ENCODE measurements at regions not wholly inside any gene's neighbourhood (a gene's known extent, or its start where the extent isn't known, plus 50 kb on each side); places are given as distances from the start of the nearest gene placed in this dataset.
"Not testable (repeated sequence)": the region's sequence is repeated elsewhere in the genome, so short reads cannot be mapped to it uniquely, and the experiment has no call there.

DNA sequence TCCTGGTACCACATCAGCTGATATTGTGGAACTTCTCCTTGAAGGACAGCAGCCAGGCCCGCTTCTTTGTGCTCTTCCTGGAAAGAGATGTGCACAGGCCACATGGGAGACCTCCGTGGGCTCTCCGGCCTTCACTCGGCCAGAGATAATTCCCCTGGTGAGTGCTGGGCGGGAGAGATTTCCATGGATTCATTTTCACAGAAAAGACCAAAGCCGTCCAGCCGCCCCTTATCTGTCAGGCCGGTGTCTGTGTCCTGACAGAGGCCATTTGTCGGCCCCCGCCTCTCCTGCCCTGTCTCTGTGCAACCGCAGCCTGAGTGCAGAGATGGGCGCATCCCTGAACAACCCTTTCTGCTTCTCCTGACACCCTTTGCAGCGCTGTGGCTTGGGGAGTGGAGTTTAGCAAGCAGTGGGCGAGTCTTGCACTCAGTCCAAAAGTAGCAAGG is 197.9 kb downstream of the BANP start:
- not testable (repeated sequence) for FAIRE-seq; H3K27ac Mint-ChIP-seq (ENCODE audit: unreplicated experiment); DNase-seq (ENCODE audit: low read depth); H3K9ac ChIP-seq (ENCODE audit: low read length); H4K20me1 ChIP-seq (ENCODE audit: insufficient read depth, low read length); H3K79me2 ChIP-seq (ENCODE audit: insufficient read depth, low read length); H3K4me3 Mint-ChIP-seq (ENCODE audit: unreplicated experiment); H3K9me3 ChIP-seq (ENCODE audit: insufficient read depth, low read depth, low read length); H3K4me3 ChIP-seq (ENCODE audit: insufficient read depth, low read depth, low read length); H3K4me1 ChIP-seq (ENCODE audit: insufficient read depth, low read length); H3K36me3 Mint-ChIP-seq (ENCODE audit: low read depth, unreplicated experiment); H2AFZ ChIP-seq (ENCODE audit: low read depth, low read length); H3K4me2 ChIP-seq (ENCODE audit: low read length); H3K27me3 ChIP-seq (ENCODE audit: insufficient read depth, low read length); H3K4me1 Mint-ChIP-seq (ENCODE audit: low read depth, unreplicated experiment); H3K9me3 Mint-ChIP-seq (ENCODE audit: unreplicated experiment); H3K36me3 ChIP-seq (ENCODE audit: insufficient read depth, low read length); H3K27ac ChIP-seq (ENCODE audit: low read depth, low read length)
- peaks cover 21% of the 10 kb centered on the region for H3K27me3 Mint-ChIP-seq (ENCODE audit: low read depth, unreplicated experiment)

DNA sequence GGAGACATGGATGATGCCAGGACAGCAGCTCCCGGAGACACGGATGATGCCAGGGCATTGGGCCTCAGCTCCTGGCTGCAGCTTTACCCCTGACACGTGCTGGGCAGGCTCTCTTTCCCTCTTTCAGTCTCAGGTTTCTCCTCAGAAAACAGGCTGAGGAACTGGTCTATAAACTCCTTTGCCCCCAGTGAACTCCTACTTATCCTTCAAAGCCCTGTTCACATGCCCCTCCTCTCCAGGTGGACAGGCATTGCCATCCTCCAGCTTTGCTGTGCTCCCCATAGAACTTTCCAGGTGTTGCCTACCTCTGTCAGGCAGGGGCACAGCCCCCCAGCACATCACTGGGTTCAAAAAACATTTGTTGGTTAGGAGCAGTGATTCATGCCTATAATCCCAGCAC is 198.4 kb downstream of the BANP start:
- not testable (repeated sequence) for H3K9me3 Mint-ChIP-seq (ENCODE audit: unreplicated experiment); H3K4me1 ChIP-seq (ENCODE audit: insufficient read depth, low read length); DNase-seq (ENCODE audit: low read depth); H4K20me1 ChIP-seq (ENCODE audit: insufficient read depth, low read length); H3K36me3 Mint-ChIP-seq (ENCODE audit: low read depth, unreplicated experiment); H3K4me1 Mint-ChIP-seq (ENCODE audit: low read depth, unreplicated experiment); H3K27me3 ChIP-seq (ENCODE audit: insufficient read depth, low read length); H3K36me3 ChIP-seq (ENCODE audit: insufficient read depth, low read length); H3K9me3 ChIP-seq (ENCODE audit: insufficient read depth, low read depth, low read length); H3K9ac ChIP-seq (ENCODE audit: low read length); FAIRE-seq; H3K4me3 ChIP-seq (ENCODE audit: insufficient read depth, low read depth, low read length); H3K27ac Mint-ChIP-seq (ENCODE audit: unreplicated experiment); H3K27ac ChIP-seq (ENCODE audit: low read depth, low read length); H3K79me2 ChIP-seq (ENCODE audit: insufficient read depth, low read length); H2AFZ ChIP-seq (ENCODE audit: low read depth, low read length); H3K4me2 ChIP-seq (ENCODE audit: low read length); H3K4me3 Mint-ChIP-seq (ENCODE audit: unreplicated experiment)
- peaks cover 21% of the 10 kb centered on the region for H3K27me3 Mint-ChIP-seq (ENCODE audit: low read depth, unreplicated experiment)

DNA sequence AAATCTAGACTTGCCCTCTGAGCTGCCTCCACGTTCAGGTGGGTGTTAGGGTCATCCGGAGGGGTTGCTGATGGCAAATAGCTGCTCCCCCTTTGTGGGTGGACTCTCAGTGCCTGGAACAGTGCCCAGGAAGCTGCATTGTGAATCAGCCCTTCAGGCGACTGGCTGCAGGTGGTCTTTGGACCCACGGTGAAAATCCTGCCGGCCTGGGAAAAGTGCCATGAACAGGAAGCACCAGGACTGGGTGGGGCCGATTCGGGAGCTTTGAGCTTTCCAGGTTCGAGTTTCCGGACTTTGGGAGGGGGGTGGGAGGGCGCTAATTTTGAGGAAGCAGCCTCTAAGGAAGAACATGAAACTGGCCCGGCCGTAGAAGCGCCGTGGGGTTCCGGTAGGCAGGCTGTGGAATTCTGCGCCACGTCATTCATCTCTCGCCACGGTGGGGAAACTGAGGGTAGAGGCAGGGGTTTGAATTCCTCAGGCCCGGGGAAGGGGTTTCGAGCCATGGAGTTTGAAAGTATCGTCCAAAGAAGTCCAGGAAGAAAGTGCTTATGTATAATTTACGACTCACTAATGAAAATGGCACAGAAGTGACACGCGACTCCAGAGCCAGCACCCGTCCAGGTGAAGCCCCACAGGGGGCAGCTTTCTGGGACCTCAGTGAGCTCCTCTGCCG is 199.4 kb downstream of the BANP start:
- not testable (repeated sequence) for H3K4me2 ChIP-seq (ENCODE audit: low read length); H3K9ac ChIP-seq (ENCODE audit: low read length); H3K4me3 ChIP-seq (ENCODE audit: insufficient read depth, low read depth, low read length); H3K36me3 ChIP-seq (ENCODE audit: insufficient read depth, low read length); H3K27me3 ChIP-seq (ENCODE audit: insufficient read depth, low read length); H3K27ac ChIP-seq (ENCODE audit: low read depth, low read length); FAIRE-seq; H3K4me1 ChIP-seq (ENCODE audit: insufficient read depth, low read length); H4K20me1 ChIP-seq (ENCODE audit: insufficient read depth, low read length); H3K36me3 Mint-ChIP-seq (ENCODE audit: low read depth, unreplicated experiment); H3K4me1 Mint-ChIP-seq (ENCODE audit: low read depth, unreplicated experiment); H3K79me2 ChIP-seq (ENCODE audit: insufficient read depth, low read length); H3K27ac Mint-ChIP-seq (ENCODE audit: unreplicated experiment); H2AFZ ChIP-seq (ENCODE audit: low read depth, low read length); DNase-seq (ENCODE audit: low read depth); H3K9me3 ChIP-seq (ENCODE audit: insufficient read depth, low read depth, low read length); H3K9me3 Mint-ChIP-seq (ENCODE audit: unreplicated experiment); H3K4me3 Mint-ChIP-seq (ENCODE audit: unreplicated experiment)
- H3K27me3 Mint-ChIP-seq (ENCODE audit: low read depth, unreplicated experiment) = peaks cover 26% of the 10 kb centered on the region

DNA sequence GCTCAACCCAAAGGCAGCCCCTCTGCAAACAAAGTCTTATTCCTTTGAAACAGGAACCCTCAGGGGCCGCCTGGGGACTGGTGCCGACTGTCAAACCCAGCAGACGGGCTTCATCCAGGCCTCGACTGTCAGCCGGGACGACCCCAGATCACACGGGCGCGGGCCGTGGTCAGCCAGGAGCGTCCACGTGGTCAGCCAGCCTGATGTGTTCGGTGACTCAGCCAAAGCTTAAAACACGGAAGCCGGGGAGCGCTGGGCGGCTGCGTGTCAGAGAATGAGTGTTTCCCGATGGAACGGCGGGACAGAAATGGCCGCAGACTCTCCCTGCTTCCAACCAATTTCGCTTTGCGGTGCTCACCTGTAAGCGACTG is 199.9 kb downstream of the BANP start:
- not testable (repeated sequence) for H3K4me3 ChIP-seq (ENCODE audit: insufficient read depth, low read depth, low read length); H2AFZ ChIP-seq (ENCODE audit: low read depth, low read length); H3K27ac ChIP-seq (ENCODE audit: low read depth, low read length); H3K27me3 ChIP-seq (ENCODE audit: insufficient read depth, low read length); H3K4me1 ChIP-seq (ENCODE audit: insufficient read depth, low read length); H4K20me1 ChIP-seq (ENCODE audit: insufficient read depth, low read length); H3K9me3 ChIP-seq (ENCODE audit: insufficient read depth, low read depth, low read length); H3K4me3 Mint-ChIP-seq (ENCODE audit: unreplicated experiment); FAIRE-seq; H3K9ac ChIP-seq (ENCODE audit: low read length); H3K27ac Mint-ChIP-seq (ENCODE audit: unreplicated experiment); H3K4me2 ChIP-seq (ENCODE audit: low read length); H3K4me1 Mint-ChIP-seq (ENCODE audit: low read depth, unreplicated experiment); H3K36me3 Mint-ChIP-seq (ENCODE audit: low read depth, unreplicated experiment); H3K9me3 Mint-ChIP-seq (ENCODE audit: unreplicated experiment); H3K79me2 ChIP-seq (ENCODE audit: insufficient read depth, low read length); H3K36me3 ChIP-seq (ENCODE audit: insufficient read depth, low read length)
- peak; percentile 50 for DNase-seq (ENCODE audit: low read depth)
- peaks cover 32% of the 10 kb centered on the region for H3K27me3 Mint-ChIP-seq (ENCODE audit: low read depth, unreplicated experiment)

DNA sequence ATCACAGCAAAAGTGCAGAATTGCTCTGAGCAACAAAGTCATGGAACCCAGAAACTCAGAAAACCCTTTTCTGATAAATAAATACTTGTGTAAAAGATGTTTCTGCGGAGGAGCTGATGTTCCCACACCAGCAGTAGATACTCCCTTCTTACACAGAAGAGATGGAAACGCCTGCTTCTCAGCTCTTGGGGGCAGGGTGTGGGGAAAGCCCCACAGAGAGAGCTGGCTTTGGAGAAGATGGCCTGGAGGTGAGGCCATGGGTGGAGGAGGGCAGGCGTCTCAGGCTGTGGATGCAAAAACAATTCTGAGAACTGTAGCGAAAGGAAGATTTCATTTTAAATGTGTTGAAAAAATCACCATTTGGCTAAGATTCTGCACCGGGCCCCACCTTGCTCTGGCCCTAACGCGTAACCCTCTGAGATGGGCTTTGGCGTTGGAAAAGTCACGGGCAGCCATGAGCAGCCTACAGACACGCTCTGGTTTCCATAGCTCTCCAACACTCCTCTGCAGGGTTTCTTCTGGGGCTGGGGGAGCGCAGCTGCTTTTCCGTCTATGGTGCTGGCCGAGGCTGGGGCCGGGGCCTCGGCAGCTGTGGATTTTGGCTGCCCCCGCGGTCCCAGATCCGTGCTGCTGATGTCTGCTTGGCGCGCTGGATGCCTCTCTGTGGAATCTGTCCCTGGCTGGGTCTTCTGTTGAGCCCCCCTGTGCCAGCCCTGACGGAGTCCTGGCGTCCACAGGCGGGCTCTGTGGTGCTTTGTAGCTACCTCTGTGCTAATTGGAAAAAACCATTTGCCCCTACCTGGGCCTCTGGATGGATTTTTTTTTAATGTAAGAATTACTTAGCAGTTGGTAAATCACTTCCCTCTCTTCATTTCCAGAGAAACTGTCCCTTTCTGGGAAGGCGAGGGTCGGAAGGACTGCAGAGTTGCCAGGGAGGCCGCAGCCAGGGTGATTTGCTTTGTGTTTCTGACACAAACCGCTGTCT is 200.9 kb downstream of the BANP start:
- not testable (repeated sequence) for H2AFZ ChIP-seq (ENCODE audit: low read depth, low read length); H3K36me3 Mint-ChIP-seq (ENCODE audit: low read depth, unreplicated experiment); H3K4me1 Mint-ChIP-seq (ENCODE audit: low read depth, unreplicated experiment); H3K9me3 Mint-ChIP-seq (ENCODE audit: unreplicated experiment); H3K4me3 Mint-ChIP-seq (ENCODE audit: unreplicated experiment); H3K9me3 ChIP-seq (ENCODE audit: insufficient read depth, low read depth, low read length); H3K27me3 ChIP-seq (ENCODE audit: insufficient read depth, low read length); H3K36me3 ChIP-seq (ENCODE audit: insufficient read depth, low read length); H3K27ac Mint-ChIP-seq (ENCODE audit: unreplicated experiment); H3K79me2 ChIP-seq (ENCODE audit: insufficient read depth, low read length); H3K4me3 ChIP-seq (ENCODE audit: insufficient read depth, low read depth, low read length); H4K20me1 ChIP-seq (ENCODE audit: insufficient read depth, low read length); H3K27ac ChIP-seq (ENCODE audit: low read depth, low read length); FAIRE-seq; H3K4me2 ChIP-seq (ENCODE audit: low read length); H3K9ac ChIP-seq (ENCODE audit: low read length); H3K4me1 ChIP-seq (ENCODE audit: insufficient read depth, low read length)
- peak; percentile 25 for DNase-seq (ENCODE audit: low read depth)
- peaks cover 34% of the 10 kb centered on the region for H3K27me3 Mint-ChIP-seq (ENCODE audit: low read depth, unreplicated experiment)

DNA sequence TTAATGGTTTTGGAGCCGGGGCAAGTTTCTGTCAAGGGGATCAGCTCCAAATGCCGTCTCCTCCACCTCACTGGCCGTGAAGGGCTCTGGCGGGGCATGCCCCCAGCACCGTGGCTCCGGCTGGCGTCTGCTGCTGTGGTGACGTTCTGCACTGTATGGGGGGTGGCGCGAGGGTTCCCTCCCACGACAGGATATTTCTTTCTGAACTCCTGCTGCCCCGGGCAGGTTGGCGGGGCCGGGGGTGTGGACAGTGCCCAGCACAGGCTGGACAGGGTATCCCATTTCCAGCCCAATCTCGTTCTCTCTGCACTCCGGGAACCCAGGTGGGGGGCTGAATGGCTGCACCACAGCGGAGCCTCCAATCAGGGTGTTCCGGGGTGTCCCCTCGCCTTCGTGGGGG is 201.6 kb downstream of the BANP start:
- not testable (repeated sequence) for H4K20me1 ChIP-seq (ENCODE audit: insufficient read depth, low read length); H3K4me2 ChIP-seq (ENCODE audit: low read length); H3K4me3 Mint-ChIP-seq (ENCODE audit: unreplicated experiment); H3K36me3 Mint-ChIP-seq (ENCODE audit: low read depth, unreplicated experiment); H2AFZ ChIP-seq (ENCODE audit: low read depth, low read length); H3K4me3 ChIP-seq (ENCODE audit: insufficient read depth, low read depth, low read length); H3K36me3 ChIP-seq (ENCODE audit: insufficient read depth, low read length); H3K27me3 ChIP-seq (ENCODE audit: insufficient read depth, low read length); H3K9ac ChIP-seq (ENCODE audit: low read length); H3K9me3 ChIP-seq (ENCODE audit: insufficient read depth, low read depth, low read length); FAIRE-seq; H3K27ac ChIP-seq (ENCODE audit: low read depth, low read length); H3K27ac Mint-ChIP-seq (ENCODE audit: unreplicated experiment); H3K4me1 ChIP-seq (ENCODE audit: insufficient read depth, low read length); H3K79me2 ChIP-seq (ENCODE audit: insufficient read depth, low read length); H3K9me3 Mint-ChIP-seq (ENCODE audit: unreplicated experiment); H3K4me1 Mint-ChIP-seq (ENCODE audit: low read depth, unreplicated experiment)
- H3K27me3 Mint-ChIP-seq (ENCODE audit: low read depth, unreplicated experiment) = peaks cover 34% of the 10 kb centered on the region
- peak; percentile 19 for DNase-seq (ENCODE audit: low read depth)
